ENCODE measurements at regions not wholly inside any gene's neighbourhood (a gene's known extent, or its start where the extent isn't known, plus 50 kb on each side); places are given as distances from the start of the nearest gene placed in this dataset.
"Not testable (repeated sequence)": the region's sequence is repeated elsewhere in the genome, so short reads cannot be mapped to it uniquely, and the experiment has no call there.

DNA sequence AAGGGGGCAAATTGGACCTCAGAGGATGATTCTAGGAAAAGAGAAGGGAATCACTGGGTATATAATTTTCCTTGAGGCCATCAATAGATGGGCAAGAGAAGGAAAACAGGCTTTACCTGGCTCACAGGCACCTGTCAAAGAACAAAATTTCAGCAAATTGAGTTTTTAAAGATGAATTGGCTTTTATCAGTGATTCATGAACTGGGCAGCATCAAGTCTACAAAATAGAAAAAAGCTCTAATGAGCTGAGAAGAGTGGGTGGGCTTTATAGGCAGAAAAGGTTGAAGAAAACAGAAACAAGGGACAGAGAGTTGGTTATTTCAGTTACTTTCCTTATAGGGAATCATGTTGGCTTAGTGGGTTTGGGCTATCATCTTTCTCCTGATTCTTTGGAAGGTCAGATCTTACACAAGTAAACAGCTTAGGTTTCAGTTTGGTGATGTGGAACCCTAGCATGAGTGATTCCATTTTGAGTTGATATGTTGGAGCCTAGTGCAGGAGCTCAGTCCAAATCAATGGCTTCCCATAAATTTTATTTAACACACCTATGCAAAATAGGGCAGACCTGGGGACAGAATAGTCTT lies 120.7 kb upstream of the MED14 start:
- ChIA-PET POLR2A (no interaction called here), CTCF (no interaction called here)
- Mint-ChIP-seq H3K4me1 (no peaks in the 10 kb centered on the region), H3K4me3 (no peak overlapping the region), H3K27ac (no peak overlapping the region), H3K9me3 (no peaks in the 10 kb centered on the region), H3K27me3 (no peaks in the 10 kb centered on the region), H3K36me3 (ENCODE audit: low read depth) (no peaks in the 10 kb centered on the region)
- no peak for DNase-seq
- intact Hi-C loops (cut with micrococcal nuclease), result no loop called here
- no peak for ATAC-seq (ENCODE audit: low read depth)
- TF ChIP-seq, protein P1, sequence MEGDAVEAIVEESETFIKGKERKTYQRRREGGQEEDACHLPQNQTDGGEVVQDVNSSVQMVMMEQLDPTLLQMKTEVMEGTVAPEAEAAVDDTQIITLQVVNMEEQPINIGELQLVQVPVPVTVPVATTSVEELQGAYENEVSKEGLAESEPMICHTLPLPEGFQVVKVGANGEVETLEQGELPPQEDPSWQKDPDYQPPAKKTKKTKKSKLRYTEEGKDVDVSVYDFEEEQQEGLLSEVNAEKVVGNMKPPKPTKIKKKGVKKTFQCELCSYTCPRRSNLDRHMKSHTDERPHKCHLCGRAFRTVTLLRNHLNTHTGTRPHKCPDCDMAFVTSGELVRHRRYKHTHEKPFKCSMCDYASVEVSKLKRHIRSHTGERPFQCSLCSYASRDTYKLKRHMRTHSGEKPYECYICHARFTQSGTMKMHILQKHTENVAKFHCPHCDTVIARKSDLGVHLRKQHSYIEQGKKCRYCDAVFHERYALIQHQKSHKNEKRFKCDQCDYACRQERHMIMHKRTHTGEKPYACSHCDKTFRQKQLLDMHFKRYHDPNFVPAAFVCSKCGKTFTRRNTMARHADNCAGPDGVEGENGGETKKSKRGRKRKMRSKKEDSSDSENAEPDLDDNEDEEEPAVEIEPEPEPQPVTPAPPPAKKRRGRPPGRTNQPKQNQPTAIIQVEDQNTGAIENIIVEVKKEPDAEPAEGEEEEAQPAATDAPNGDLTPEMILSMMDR (IDR thresholded peaks at IDR 0.05), result no peak

DNA sequence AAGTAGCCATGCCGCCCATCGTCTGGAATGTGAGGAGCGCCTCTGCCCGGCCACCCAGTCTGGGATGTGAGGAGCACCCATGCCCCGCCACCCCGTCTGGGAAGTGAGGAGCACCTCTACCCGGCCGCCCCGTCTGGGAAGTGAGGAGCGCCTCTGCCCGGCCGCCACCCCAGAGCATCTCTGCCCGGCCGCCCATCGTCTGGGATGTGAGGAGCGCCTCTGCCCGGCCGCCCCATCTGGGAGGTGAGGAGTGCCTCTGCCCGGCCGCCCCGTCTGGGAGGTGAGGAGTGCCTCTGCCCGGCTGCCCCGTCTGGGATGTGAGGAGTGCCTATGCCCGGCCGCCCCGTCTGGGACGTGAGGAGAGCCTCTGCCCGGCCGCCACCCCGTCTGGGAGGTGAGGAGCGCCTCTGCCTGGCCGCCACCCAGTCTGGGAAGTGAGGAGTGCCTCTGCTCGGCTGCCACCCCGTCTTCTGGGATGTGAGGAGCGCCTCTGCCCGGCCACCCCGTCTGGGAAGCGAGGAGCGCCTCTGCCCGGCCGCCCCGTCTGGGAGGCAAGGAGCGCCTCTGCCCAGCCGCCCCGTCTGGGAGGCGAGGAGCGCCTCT lies 126.7 kb upstream of the MED14 start:
- H3K36me3 Mint-ChIP-seq (ENCODE audit: low read depth); H3K9me3 Mint-ChIP-seq; CTCF ChIA-PET; H3K27ac Mint-ChIP-seq; ATAC-seq (ENCODE audit: low read depth); H3K4me3 Mint-ChIP-seq; H3K27me3 Mint-ChIP-seq; intact Hi-C loops (cut with micrococcal nuclease); POLR2A ChIA-PET; H3K4me1 Mint-ChIP-seq; DNase-seq: not testable (repeated sequence)

DNA sequence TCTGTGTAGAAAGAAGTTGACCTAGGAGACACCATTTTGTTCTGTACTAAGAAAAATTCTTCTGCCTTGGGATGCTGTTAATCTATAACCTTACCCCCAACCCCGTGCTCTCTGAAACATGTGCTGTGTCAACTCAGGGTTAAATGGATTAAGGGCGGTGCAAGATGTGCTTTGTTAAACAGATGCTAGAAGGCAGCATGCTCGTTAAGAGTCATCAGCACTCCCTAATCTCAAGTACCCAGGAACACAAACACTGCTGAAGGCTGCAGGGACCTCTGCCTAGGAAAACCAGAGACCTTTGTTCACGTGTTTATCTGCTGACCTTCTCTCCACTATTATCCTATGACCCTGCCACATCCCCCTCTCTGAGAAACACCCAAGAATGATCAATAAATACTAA lies 127.9 kb upstream of the MED14 start:
- H3K4me1 Mint-ChIP-seq; POLR2A ChIA-PET; H3K4me3 Mint-ChIP-seq; H3K9me3 Mint-ChIP-seq; DNase-seq; H3K27ac Mint-ChIP-seq; H3K36me3 Mint-ChIP-seq (ENCODE audit: low read depth); intact Hi-C loops (cut with micrococcal nuclease); ATAC-seq (ENCODE audit: low read depth); CTCF ChIA-PET; H3K27me3 Mint-ChIP-seq: not testable (repeated sequence)

DNA sequence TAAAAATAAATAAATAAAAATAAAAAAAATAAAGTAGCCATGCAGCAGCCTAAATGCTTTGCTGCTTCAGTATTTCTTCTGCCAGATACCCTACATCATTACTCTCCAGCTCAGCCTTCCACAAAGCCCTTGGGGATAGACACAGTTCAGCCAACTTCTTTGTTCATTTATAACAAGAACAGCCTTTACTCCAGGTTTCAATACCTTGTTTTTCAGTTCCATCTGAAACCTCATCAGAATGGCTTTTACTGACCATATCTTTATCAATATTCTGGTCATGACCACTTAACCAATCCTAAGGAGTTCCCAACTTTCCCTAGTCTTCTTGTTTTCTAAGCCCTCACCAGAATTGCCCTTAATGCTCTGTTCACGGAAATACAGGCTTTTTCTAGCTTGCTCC lies 128.3 kb upstream of the MED14 start:
- H3K27ac Mint-ChIP-seq, result no peak overlapping the region
- no peaks in the 10 kb centered on the region for H3K9me3 Mint-ChIP-seq
- ChIA-PET CTCF (no interaction called here), POLR2A (no interaction called here)
- no peak for DNase-seq
- H3K4me1 Mint-ChIP-seq, result no peaks in the 10 kb centered on the region
- no peak for ATAC-seq (ENCODE audit: low read depth)
- H3K36me3 Mint-ChIP-seq (ENCODE audit: low read depth), result no peaks in the 10 kb centered on the region
- TF ChIP-seq, protein P1 (IDR thresholded peaks at IDR 0.05), result no peak
- H3K4me3 Mint-ChIP-seq, result no peak overlapping the region
- intact Hi-C loops (cut with micrococcal nuclease), result no loop called here
- no peaks in the 10 kb centered on the region for H3K27me3 Mint-ChIP-seq

DNA sequence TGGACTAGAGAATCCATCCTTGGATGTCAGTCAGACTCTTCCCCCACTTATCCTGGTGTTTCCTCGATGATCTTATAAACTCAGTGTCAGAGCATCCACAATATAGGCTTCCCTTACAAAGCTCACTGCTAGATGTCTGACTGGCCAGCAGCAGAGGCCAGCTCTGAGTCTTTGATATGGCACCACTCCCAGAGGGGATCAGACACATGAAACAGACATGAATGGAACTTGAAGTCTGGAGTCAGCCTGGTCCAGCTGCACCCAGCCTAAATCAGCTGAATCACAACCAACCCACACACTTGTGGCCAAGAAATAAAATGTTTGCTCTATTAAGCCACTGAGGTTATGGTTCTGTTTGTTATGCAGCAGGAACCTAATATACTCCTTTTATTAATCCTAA lies 129.6 kb upstream of the MED14 start:
- H3K27me3 Mint-ChIP-seq, result no peaks in the 10 kb centered on the region
- H3K27ac Mint-ChIP-seq, result no peak overlapping the region
- no peaks in the 10 kb centered on the region for H3K9me3 Mint-ChIP-seq
- ATAC-seq (ENCODE audit: low read depth) (no peak), DNase-seq (no peak)
- TF ChIP-seq, protein P1 (IDR thresholded peaks at IDR 0.05), result no peak
- intact Hi-C loops (cut with micrococcal nuclease), result no loop called here
- no peaks in the 10 kb centered on the region for H3K4me1 Mint-ChIP-seq
- ChIA-PET CTCF (no interaction called here), POLR2A (no interaction called here)
- no peak overlapping the region for H3K4me3 Mint-ChIP-seq
- H3K36me3 Mint-ChIP-seq (ENCODE audit: low read depth), result no peaks in the 10 kb centered on the region

DNA sequence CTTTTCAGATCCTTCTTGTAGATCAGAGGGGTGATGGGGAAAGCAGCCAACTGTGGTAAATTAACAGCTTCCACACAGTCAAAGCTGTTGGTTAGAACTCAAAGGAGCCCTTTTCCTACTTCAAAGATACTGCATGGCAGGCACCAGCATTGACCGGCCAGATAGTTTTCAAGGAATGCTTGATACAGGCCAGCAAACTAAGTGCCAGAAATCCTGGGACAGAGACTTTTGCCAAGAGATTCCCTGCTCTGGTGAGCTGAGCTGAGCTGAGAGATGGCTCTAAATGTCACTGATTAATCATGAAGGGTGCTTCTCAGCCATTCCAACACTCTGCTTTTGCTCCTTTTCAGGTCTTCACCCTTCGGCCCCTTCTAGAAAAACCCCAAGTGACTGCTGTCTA lies 131.6 kb upstream of the MED14 start:
- TF ChIP-seq, protein P1 (IDR thresholded peaks at IDR 0.05), result no peak
- H3K4me3 Mint-ChIP-seq, result no peak overlapping the region
- ChIA-PET POLR2A (no interaction called here), CTCF (no interaction called here)
- H3K36me3 Mint-ChIP-seq (ENCODE audit: low read depth), result no peaks in the 10 kb centered on the region
- H3K27me3 Mint-ChIP-seq, result no peaks in the 10 kb centered on the region
- H3K4me1 Mint-ChIP-seq, result peaks cover 3% of the 10 kb centered on the region
- DNase-seq, result no peak
- H3K9me3 Mint-ChIP-seq, result no peaks in the 10 kb centered on the region
- intact Hi-C loops (cut with micrococcal nuclease), result no loop called here
- no peak for ATAC-seq (ENCODE audit: low read depth)
- H3K27ac Mint-ChIP-seq, result no peak overlapping the region

Data from activated B cell treated with CpG ODN at 0.5 μM for 24 hours (primary cell).